ENCODE measurements at regions not wholly inside any gene's neighbourhood (a gene's known extent, or its start where the extent isn't known, plus 50 kb on each side); places are given as distances from the start of the nearest gene placed in this dataset.

DNA sequence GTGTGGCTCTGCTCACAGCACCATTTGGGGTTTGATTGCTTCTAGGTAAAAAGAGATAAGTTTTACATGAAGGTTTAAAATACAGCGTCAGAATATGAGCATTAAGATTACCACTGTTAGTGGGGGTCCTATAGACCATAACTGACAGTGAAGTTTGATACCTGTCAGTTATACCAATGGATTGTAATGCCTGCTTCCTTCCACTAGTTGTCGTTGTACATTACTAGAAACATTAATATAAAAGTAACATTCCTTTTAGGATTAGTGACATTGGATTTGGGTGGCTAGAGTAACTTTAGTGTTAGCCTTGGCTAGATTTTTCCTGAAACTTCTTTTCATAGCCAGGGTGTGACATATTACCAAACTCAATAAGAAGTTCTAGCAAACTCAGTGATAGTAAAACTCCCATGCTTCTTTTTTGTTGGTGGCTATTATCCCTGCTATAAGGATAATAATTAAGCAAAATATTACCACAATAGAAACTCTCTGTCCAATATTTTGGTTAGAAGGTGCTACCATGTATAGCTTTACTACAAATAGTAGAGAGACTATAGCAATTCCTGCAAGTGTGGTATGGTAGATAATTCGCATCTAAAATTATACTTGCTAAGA, 57.1 kb downstream of the FAM181B start:
- TF ChIP-seq, protein P1, sequence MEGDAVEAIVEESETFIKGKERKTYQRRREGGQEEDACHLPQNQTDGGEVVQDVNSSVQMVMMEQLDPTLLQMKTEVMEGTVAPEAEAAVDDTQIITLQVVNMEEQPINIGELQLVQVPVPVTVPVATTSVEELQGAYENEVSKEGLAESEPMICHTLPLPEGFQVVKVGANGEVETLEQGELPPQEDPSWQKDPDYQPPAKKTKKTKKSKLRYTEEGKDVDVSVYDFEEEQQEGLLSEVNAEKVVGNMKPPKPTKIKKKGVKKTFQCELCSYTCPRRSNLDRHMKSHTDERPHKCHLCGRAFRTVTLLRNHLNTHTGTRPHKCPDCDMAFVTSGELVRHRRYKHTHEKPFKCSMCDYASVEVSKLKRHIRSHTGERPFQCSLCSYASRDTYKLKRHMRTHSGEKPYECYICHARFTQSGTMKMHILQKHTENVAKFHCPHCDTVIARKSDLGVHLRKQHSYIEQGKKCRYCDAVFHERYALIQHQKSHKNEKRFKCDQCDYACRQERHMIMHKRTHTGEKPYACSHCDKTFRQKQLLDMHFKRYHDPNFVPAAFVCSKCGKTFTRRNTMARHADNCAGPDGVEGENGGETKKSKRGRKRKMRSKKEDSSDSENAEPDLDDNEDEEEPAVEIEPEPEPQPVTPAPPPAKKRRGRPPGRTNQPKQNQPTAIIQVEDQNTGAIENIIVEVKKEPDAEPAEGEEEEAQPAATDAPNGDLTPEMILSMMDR (IDR thresholded peaks at IDR 0.05; ENCODE audit: extremely low read depth, insufficient read depth, missing control alignments) = peak; percentile 48
- in situ Hi-C loops (cut with MboI; ENCODE audit: low pct_unique_long_range_greater_than_20kb, low sequenced_read_pairs, unreplicated experiment) = loop anchor here (25.0 kb wide), 1 partner anchor 189 kb away; no protein-coding TSS in a partner anchor
- DNase-seq (ENCODE audit: low spot score) = no peak

DNA sequence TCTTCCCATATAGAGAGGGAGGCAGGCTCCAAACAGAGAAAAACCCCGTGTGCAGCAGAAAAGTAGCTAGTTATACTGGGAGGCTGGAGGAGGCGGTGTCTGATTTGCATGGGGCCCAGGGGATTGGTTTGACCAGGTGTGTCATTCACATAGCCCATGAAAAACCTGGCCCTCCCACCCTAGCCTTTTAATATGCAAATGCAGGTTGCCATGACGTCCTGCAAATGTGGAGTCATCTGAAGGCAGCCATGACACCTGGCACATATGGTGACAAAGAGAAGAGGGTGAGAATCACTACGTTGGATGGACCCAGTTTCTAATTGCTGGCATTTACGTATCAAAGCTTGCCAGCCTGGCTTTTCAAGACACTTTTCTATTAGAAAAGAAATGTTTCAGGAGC, 57.8 kb downstream of the FAM181B start:
- in situ Hi-C loops (cut with MboI; ENCODE audit: low pct_unique_long_range_greater_than_20kb, low sequenced_read_pairs, unreplicated experiment) = loop anchor here (25.0 kb wide), 1 partner anchor 189 kb away; no protein-coding TSS in a partner anchor
- TF ChIP-seq, protein P1 (IDR thresholded peaks at IDR 0.05; ENCODE audit: extremely low read depth, insufficient read depth, missing control alignments) = no peak
- DNase-seq (ENCODE audit: low spot score) = no peak

DNA sequence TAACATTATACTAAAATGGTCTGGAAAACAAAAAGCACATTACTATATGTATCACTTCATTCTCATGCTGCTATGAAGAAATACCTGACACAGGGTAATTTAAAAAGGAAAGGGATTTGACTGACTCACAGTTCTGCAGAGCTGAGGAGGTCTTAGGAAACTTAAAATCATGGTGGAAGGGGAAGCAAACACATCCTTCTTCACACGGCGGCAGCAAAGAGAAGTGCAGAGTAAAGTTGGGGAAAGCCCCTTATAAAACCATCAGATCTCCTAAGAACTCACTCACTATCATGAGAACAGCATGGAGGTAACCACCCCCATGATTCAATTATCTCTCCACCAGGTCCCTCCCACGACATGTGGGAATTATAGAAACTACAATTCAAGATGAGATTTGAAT, 60.0 kb downstream of the FAM181B start:
- TF ChIP-seq, protein P1 (IDR thresholded peaks at IDR 0.05; ENCODE audit: extremely low read depth, insufficient read depth, missing control alignments) = no peak
- in situ Hi-C loops (cut with MboI; ENCODE audit: low pct_unique_long_range_greater_than_20kb, low sequenced_read_pairs, unreplicated experiment) = no loop called here
- no peak for DNase-seq (ENCODE audit: low spot score)

DNA sequence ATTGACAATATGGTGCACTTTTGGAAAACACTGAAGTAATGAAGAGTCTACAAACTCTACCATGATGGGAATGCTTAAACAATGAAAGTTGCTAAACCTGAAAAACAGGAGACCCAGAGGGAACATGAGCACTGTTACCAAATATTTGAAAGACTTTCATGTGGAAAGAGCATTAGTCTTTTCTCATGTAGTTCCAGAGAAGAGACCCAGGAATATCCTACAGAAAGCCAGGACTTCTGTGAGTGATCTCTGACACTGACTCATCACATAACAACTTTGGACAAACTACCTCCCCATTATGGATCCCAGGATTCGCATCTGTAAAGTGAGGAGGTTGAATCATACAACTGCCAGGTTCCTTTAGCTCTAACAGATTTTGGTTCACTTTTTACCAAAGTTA, 62.2 kb downstream of the FAM181B start:
- no peak for DNase-seq (ENCODE audit: low spot score)
- in situ Hi-C loops (cut with MboI; ENCODE audit: low pct_unique_long_range_greater_than_20kb, low sequenced_read_pairs, unreplicated experiment) = no loop called here
- TF ChIP-seq, protein P1 (IDR thresholded peaks at IDR 0.05; ENCODE audit: extremely low read depth, insufficient read depth, missing control alignments) = no peak

DNA sequence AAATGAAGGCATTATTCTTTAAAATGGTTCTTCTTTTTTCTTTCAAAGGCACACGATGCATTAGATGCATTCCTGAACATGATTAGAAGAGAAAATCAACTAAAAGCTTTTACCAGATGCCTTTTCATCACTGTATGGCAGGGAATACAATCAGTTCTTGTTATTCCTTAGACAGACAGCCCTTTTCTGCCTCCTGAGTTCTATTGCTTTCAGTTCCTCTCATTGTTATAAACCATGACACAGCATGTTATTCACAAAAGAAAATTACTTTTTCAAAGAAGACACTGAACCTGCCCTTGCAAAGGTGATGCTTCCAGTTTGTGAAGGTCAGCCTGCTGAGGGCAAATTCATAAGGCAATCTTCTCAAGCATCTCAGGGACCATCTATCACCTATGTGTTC, 70.1 kb downstream of the FAM181B start:
- TF ChIP-seq, protein P1 (IDR thresholded peaks at IDR 0.05; ENCODE audit: extremely low read depth, insufficient read depth, missing control alignments) = no peak
- in situ Hi-C loops (cut with MboI; ENCODE audit: low pct_unique_long_range_greater_than_20kb, low sequenced_read_pairs, unreplicated experiment) = no loop called here
- DNase-seq (ENCODE audit: low spot score) = no peak

DNA sequence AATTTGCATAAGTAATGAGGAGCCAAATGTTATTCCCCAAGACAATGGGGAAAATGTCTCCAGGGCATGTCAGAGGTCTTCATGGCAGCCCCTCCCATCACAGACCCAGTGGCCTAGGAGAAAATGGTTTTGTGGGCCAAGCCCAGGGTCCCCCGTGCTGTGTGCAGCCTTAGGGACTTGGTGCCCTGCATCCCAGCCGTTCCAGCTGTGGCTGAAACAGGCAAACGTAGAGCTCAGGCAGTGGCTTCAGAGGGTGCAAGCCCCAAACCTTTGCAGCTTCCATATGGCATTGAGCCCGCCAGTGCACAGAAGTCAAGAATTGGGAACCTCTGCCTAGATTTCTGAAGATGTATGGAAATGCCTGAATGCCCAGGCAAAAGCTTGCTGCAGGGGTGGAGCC, 79.9 kb downstream of the FAM181B start:
- in situ Hi-C loops (cut with MboI; ENCODE audit: low pct_unique_long_range_greater_than_20kb, low sequenced_read_pairs, unreplicated experiment) = no loop called here
- no peak for DNase-seq (ENCODE audit: low spot score)
- TF ChIP-seq, protein P1 (IDR thresholded peaks at IDR 0.05; ENCODE audit: extremely low read depth, insufficient read depth, missing control alignments) = no peak

Measured in GM13977 (cell line).